HepG2 (cell line): ENCODE measurements at regions not wholly inside any gene's neighbourhood (a gene's known extent, or its start where the extent isn't known, plus 50 kb on each side); places are given as distances from the start of the nearest gene placed in this dataset.

Source experiments
- ATAC-seq: fragments of 200-7000 bp; cut with Tn5 transposase; 3 replicates; pipeline ENCODE4 v1.9.1; 2020; ENCODE audit warnings: mild to moderate bottlenecking, moderate library complexity
- BruUV-seq: library from RNA; stranded (reverse); fragments of 400-500 nt; replicated peaks from 2 replicates; lab custom pipeline; 2021; lab: Mats Ljungman, UMichigan
- CTCF ChIA-PET: fragments of 300-600 bp; formaldehyde crosslinking; extraction: SDS; loops from one replicate; lab custom pipeline; 2021; ENCODE audit warnings: low total read pairs, inconsistent platforms, low intra/inter-chr PET ratio; lab: Yijun Ruan, JAX
- POLR2A ChIA-PET: fragments of 350-600 bp; sonication (Branson Sonifier 250); formaldehyde crosslinking; loops from one replicate; lab custom pipeline; 2020; ENCODE audit warnings: antibody characterized with exemption, inconsistent platforms; lab: Yijun Ruan, JAX
- DNase-seq: peaks from one replicate; pipeline ENCODE4 v3.0.0-alpha.2; 2015; ENCODE audit warnings: low spot score
- FAIRE-seq: peaks from 3 replicates; lab custom pipeline; 2011; peaks lifted over from hg19 to GRCh38; lab: Jason Lieb, UNC
- H2AFZ ChIP-seq: one replicate; pipeline ENCODE4 v1.6.1; 2011; ENCODE audit warnings: low read length, inconsistent platforms
- H3K27ac ChIP-seq: fragments of 300-600 bp; 3 replicates; pipeline ENCODE4 v1.8.0; 2011; ENCODE audit warnings: mixed run types, mild to moderate bottlenecking, mixed read lengths, low read length, inconsistent platforms; ENCODE audit not compliant: insufficient read depth; ENCODE audit errors: extremely low read length
- H3K27me3 ChIP-seq, 2 experiments: fragments of 200-600 bp in 1 of 2; 2 replicates in 1 of 2; 3 replicates in 1 of 2; pipeline versions ENCODE4 v1.6.0 to v1.8.0; 2011; ENCODE audit warnings: low read length in 2 of 2, mild to moderate bottlenecking in 2 of 2, moderate library complexity in 2 of 2, inconsistent platforms in 1 of 2; ENCODE audit not compliant: insufficient read depth in 2 of 2, control insufficient read depth in 1 of 2
- H3K36me3 ChIP-seq, 2 experiments: fragments of 200-600 bp in 1 of 2; replicated peaks in 1 of 2; 2 replicates in 1 of 2; 3 replicates in 1 of 2; pipeline versions ENCODE4 v1.5.1 to v1.8.0; 2011; ENCODE audit warnings: low read length in 2 of 2, inconsistent platforms in 1 of 2; ENCODE audit not compliant: insufficient read depth in 2 of 2, control insufficient read depth in 1 of 2
- H3K4me1 ChIP-seq: 2 replicates; pipeline ENCODE4 v1.5.1; 2012; ENCODE audit warnings: low read length, inconsistent platforms; ENCODE audit not compliant: insufficient read depth
- H3K4me2 ChIP-seq: 2 replicates; pipeline ENCODE4 v1.6.0; 2011; ENCODE audit warnings: low read depth, low read length, inconsistent platforms
- H3K4me3 ChIP-seq, 3 experiments: fragments of 200-600 bp in 1 of 3; sonication (generic), shearing (Covaris generic) in 1 of 3; replicated peaks in 1 of 3; 2 replicates each; pipeline ENCODE4 v1.5.1; 2011 to 2016; ENCODE audit warnings: low read length in 3 of 3, inconsistent platforms in 2 of 3, low read depth in 2 of 3, mild to moderate bottlenecking in 2 of 3, control low read depth in 1 of 3, mixed read lengths in 1 of 3; ENCODE audit not compliant: insufficient read depth in 1 of 3
- H3K79me2 ChIP-seq: one replicate; pipeline ENCODE4 v1.6.1; 2011; ENCODE audit warnings: low read length, inconsistent platforms; ENCODE audit not compliant: insufficient read depth
- H3K9ac ChIP-seq: 2 replicates; pipeline ENCODE4 v1.6.0; 2011; ENCODE audit warnings: mild to moderate bottlenecking, low read depth, low read length, inconsistent platforms; ENCODE audit not compliant: insufficient read depth
- H3K9me3 ChIP-seq: 2 replicates; pipeline ENCODE4 v1.5.1; 2012; ENCODE audit warnings: mild to moderate bottlenecking, low read length
- H4K20me1 ChIP-seq: 2 replicates; pipeline ENCODE4 v1.6.0; 2011; ENCODE audit warnings: inconsistent platforms, mild to moderate bottlenecking, low read length, moderate library complexity; ENCODE audit not compliant: insufficient read depth
- MAFF ChIP-seq: IDR thresholded peaks from 2 replicates; pipeline ENCODE4 v1.6.1; 2011; ENCODE audit warnings: low read depth, low read length, improper control_type of control experiment
- MAFK ChIP-seq, 2 experiments: IDR thresholded peaks in 1 of 2; conservative IDR thresholded peaks in 1 of 2; 2 replicates each; pipeline ENCODE4 v1.6.1; 2011; ENCODE audit warnings: improper control_type of control experiment in 2 of 2, low read length in 2 of 2
- NFE2L2 ChIP-seq: fragments of 150-350 bp; IDR thresholded peaks from 2 replicates; pipeline ENCODE4 v1.6.1; 2014; ENCODE audit warnings: low read length
- SP140L ChIP-seq: sonication (generic); formaldehyde crosslinking; IDR thresholded peaks from 2 replicates; pipeline ENCODE4 v1.4.0; 2020; ENCODE audit warnings: missing genetic modification reagents, borderline replicate concordance
- ZNF263 ChIP-seq: sonication (generic); formaldehyde crosslinking; IDR thresholded peaks from 2 replicates; pipeline ENCODE4 v1.4.0; 2020; ENCODE audit warnings: missing genetic modification reagents
- WGBS: methylation state at CpG from one replicate; pipeline ENCODE4 v1.1.6; 2017; ENCODE audit warnings: low lambda C conversion rate; 5-methylcytosine and 5-hydroxymethylcytosine counted together
- in situ Hi-C: cut with HindIII; loops from 2 replicates; pipeline ENCODE4 v1.10.0; 2017; ENCODE audit warnings: low pct_unique_long_range_greater_than_20kb; ENCODE audit not compliant: extremely low pct_ligation_motif_present
- intact Hi-C: fragments of 100-400 bp; cut with micrococcal nuclease; formaldehyde crosslinking; loops from one replicate; pipeline ENCODE4 v1.10.0; 2022; ENCODE audit not compliant: unreplicated experiment

- ATAC-seq (no peak), FAIRE-seq (no peak), DNase-seq (no peak)
- Histone ChIP-seq H3K9ac (no peak overlapping the region), H3K4me3 (no peak overlapping the region), H3K79me2 (no peaks in the 10 kb centered on the region), H3K36me3 (no peaks in the 10 kb centered on the region), H2AFZ (no peak overlapping the region), H3K27ac (no peak overlapping the region), H3K4me1 (no peaks in the 10 kb centered on the region), H3K27me3 (no peaks in the 10 kb centered on the region), H3K4me2 (no peak overlapping the region), H4K20me1 (no peaks in the 10 kb centered on the region), H3K9me3 (peaks cover 31% of the 10 kb centered on the region)
- BruUV-seq = no TSS peak
- ChIA-PET CTCF (no interaction called here), POLR2A (no interaction called here)
- intact Hi-C loops (no loop called here), in situ Hi-C loops (no loop called here)
- 0% methylated on average over 1 of the region's 1 CpG for WGBS
- TF ChIP-seq ZNF263 = no peak
- TF ChIP-seq NFE2L2 = 0 out of 2 replicates have a peak, but pooled peaks have one; percentile 25
Measured at GRCh38 chr7:115240242-115240641, 318.3 kb downstream of the MDFIC start.

GRCh38 chr7:115235075-115235474 lies 313.2 kb downstream of the MDFIC start:
- Histone ChIP-seq H3K27me3 (no peaks in the 10 kb centered on the region), H3K4me1 (no peaks in the 10 kb centered on the region), H2AFZ (no peak overlapping the region), H3K4me3 (no peak overlapping the region)
- no peak for FAIRE-seq
- no peak for ATAC-seq
- intact Hi-C loops = no loop called here
- in situ Hi-C loops = no loop called here
- TF ChIP-seq MAFF (peak; percentile 68; the same call in 1 of the 2 replicates), SP140L (CRISPR knock-in tag) (no peak), MAFK (conservative IDR thresholded peaks at IDR 0.05 in 1 of 2, IDR thresholded peaks at IDR 0.05 in 1 of 2; ENCODE audit: low read length in 2 of 2) (peak; percentile 40 to 80; a peak in 3 of 4 replicates)
- TF ChIP-seq, all 625 proteins: peak for 2
- Histone ChIP-seq H3K4me2 (no peak overlapping the region), H3K79me2 (no peaks in the 10 kb centered on the region), H3K9me3 (peaks cover 32% of the 10 kb centered on the region), H3K27ac (no peak overlapping the region), H3K36me3 (no peaks in the 10 kb centered on the region), H4K20me1 (no peaks in the 10 kb centered on the region), H3K9ac (no peak overlapping the region)
- ChIA-PET POLR2A (no interaction called here), CTCF (no interaction called here)
- DNase-seq = no peak
- 12% methylated on average over 2 of the region's 2 CpGs for WGBS
- BruUV-seq = no TSS peak
